ENCODE measurements at regions not wholly inside any gene's neighbourhood (a gene's known extent, or its start where the extent isn't known, plus 50 kb on each side); places are given as distances from the start of the nearest gene placed in this dataset.

- no peak for FAIRE-seq
- no peak for DNase-seq (ENCODE audit: insufficient read length, low spot score)
Observed at GRCh38 chr10:6665847-6666246, 85.8 kb upstream of the PRKCQ start.

GRCh38 chr10:6660460-6660859 is 80.4 kb upstream of the PRKCQ start:
- no peak for DNase-seq (ENCODE audit: insufficient read length, low spot score)
- FAIRE-seq = no peak

GRCh38 chr10:6659451-6659850 is 79.4 kb upstream of the PRKCQ start:
- FAIRE-seq (no peak), DNase-seq (ENCODE audit: insufficient read length, low spot score) (no peak)

DNA sequence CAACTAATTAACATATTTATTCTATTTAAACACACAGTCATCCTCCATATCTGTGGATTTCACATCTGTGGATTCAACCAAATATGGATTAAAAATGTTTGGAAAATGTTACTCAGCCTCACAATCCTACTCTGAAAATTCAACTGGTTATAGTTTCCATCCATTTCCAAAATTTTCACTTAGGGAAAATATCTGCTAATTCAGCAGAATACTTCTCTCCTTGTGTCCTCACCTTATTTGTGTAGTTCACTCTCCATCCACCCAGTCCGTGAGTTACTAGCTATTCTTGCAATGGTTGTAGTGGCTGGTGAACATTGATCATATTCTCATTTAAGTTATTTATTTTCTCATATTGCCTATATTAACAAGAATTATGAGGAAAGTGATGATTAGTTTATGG is 77.6 kb upstream of the PRKCQ start:
- DNase-seq (ENCODE audit: insufficient read length, low spot score) (no peak), FAIRE-seq (no peak)

- FAIRE-seq (no peak), DNase-seq (ENCODE audit: insufficient read length, low spot score) (no peak)
Observed at GRCh38 chr10:6657196-6657595, 77.1 kb upstream of the PRKCQ start.

- FAIRE-seq (no peak), DNase-seq (ENCODE audit: insufficient read length, low spot score) (no peak)
Observed at GRCh38 chr10:6654571-6654970, 74.5 kb upstream of the PRKCQ start.

DNA sequence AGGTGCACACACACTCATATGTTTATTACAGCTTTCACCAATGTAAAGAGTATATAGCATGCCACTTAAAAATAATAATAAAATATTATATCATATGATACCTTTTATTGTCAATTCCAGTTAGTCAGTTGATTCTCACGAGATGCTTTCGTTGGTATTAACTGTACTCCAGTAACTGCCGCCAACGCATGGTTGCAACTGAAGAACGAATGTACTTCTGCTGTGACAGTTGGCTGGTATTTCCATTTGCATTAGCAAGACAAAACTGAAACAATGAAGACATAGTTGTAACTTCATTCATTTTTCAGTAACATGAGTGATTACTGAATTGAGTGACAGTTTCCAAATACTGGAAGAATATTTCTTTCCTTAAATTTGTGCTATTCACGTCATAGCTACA is 70.5 kb upstream of the PRKCQ start:
- DNase-seq (ENCODE audit: insufficient read length, low spot score) (no peak), FAIRE-seq (no peak)

DNA sequence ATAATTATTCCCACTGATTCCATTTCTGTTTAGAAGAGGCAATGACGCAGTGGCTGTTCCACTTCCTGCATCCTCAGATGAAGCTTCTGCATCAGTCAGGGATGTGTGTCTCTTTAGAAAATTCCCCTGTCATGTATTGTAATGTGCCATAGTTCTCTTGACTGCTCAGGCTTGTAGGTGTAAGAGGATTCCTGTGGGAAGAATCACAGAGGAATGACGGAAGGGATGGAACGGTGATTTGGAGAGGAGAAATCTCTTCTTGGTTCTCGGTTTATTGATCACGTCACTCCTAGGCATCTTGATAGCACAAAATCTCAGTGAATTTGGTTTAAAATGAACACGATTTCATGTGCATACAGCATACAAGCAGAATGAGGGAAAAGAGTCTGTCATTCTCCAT is 69.8 kb upstream of the PRKCQ start:
- FAIRE-seq (no peak), DNase-seq (ENCODE audit: insufficient read length, low spot score) (no peak)

GRCh38 chr10:6648894-6649720 is 69.0 kb upstream of the PRKCQ start:
- DNase-seq (ENCODE audit: insufficient read length, low spot score) (no peak), FAIRE-seq (no peak)

DNA sequence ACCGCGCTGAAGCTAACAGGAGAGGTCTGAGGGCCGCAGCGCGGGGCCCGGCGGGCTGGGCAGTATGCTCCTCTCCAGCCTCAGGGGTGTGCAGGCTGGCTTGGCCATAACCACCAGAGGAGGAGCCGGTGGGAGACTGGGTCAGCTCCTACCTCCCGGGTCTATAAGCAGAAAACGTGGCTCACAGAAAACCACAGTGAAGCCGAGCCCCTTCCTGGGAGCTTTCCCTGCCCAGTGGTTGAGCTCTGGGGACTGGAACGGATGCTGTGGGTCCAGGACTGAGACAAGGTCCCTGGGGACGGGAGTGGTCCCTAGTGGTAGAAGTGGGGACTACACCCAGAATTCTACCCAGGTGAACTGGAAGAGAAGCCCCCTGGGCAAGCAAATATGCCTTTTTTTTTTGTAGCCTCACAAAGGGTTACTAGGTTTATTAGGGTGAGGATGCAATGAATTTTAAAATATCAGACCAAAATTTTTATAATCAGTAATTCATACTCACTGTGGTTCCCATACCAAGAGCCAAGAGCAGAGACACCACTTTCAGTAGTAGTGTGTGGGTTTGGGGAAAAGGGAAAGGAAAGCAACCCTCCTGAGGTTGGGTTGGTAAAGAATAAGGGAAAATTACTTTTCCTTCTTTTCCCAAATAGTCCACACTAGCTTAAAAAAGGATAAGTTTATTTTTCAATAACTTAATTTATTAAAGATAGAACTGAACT is 67.9 kb upstream of the PRKCQ start:
- DNase-seq (ENCODE audit: insufficient read length, low spot score) = peak; percentile 52
- FAIRE-seq = peak; percentile 78

- DNase-seq (ENCODE audit: insufficient read length, low spot score) = no peak
- no peak for FAIRE-seq
Observed at GRCh38 chr10:6643962-6644361, 63.9 kb upstream of the PRKCQ start.

DNA sequence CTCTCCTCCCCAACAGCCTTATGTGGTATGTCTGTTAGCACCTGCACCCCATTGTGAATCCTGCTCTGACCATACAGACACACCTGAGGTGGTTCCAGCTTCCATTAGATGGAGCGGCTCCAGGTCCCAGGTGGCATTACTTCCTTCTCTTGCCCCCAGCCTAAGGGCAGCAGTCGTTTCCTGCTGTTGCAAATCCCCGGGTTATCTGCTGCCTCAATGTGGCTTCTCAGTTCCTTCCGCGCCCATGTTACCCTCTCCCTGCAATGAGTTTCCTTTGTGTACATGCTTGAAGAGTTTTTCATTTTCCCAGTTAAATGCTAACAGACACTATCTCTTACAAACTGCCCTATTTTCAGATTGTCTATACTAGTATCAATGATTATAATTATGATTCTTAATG is 62.8 kb upstream of the PRKCQ start:
- FAIRE-seq (no peak), DNase-seq (ENCODE audit: insufficient read length, low spot score) (no peak)

- DNase-seq (ENCODE audit: insufficient read length, low spot score) (no peak), FAIRE-seq (no peak)
Observed at GRCh38 chr10:6640433-6641040, 60.5 kb upstream of the PRKCQ start.

- DNase-seq (ENCODE audit: insufficient read length, low spot score) (no peak), FAIRE-seq (no peak)
Observed at GRCh38 chr10:6637053-6637452, 57.0 kb upstream of the PRKCQ start.

GRCh38 chr10:6635784-6636183 is 55.7 kb upstream of the PRKCQ start:
- no peak for FAIRE-seq
- DNase-seq (ENCODE audit: insufficient read length, low spot score) = no peak
